ENCODE measurements at regions not wholly inside any gene's neighbourhood (a gene's known extent, or its start where the extent isn't known, plus 50 kb on each side); places are given as distances from the start of the nearest gene placed in this dataset.
"Not testable (repeated sequence)": the region's sequence is repeated elsewhere in the genome, so short reads cannot be mapped to it uniquely, and the experiment has no call there.

GRCh38 chr4:131192318-131192717 is 1956.8 kb upstream of the PCDH10 start:
- no peak for DNase-seq

DNA sequence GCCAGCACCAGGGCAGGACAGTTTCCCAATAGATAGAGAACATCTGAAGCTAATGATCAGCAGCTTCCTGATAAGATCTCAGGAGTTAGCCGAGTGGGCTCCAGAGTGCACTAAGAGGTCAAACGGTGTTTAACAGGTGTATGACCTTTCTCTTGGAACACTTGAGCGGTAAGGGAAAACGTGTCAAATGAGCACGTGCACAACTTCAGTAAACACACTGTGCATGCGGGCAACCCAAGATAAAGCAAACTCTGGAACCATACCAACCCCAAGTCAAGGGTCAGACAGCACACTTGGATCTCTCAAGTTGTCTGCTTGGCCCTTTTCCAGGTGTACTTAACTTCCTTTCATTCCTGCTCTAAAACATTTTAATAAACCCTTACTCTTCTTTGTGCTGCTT is 1941.5 kb upstream of the PCDH10 start:
- no peak for DNase-seq

DNA sequence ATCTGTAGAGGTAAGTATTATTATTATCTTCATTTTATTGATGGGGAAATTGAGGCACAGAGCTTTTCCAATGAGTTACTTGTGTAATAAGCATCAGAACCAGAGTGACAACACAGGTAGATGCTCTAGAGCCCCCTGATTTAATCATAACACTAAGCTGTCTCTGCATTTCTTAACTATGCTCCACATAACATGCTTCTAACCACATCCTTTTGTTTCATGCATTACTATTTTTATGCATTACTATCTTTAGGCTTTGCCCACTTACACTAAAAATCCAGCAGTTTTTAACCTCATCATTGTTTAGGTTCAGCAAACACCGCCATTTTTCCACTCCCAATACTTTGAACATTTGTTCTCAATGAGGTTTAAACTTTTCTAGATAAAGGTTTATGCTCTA is 1900.8 kb upstream of the PCDH10 start:
- DNase-seq, result no peak

GRCh38 chr4:131251321-131251720 is 1897.8 kb upstream of the PCDH10 start:
- DNase-seq, result no peak

GRCh38 chr4:131257241-131257640 is 1891.9 kb upstream of the PCDH10 start:
- DNase-seq, result no peak

- no peak for DNase-seq
These were observed 1890.7 kb upstream of the PCDH10 start for GRCh38 chr4:131258361-131258760.

- DNase-seq, result no peak
These were observed 1860.7 kb upstream of the PCDH10 start for GRCh38 chr4:131288441-131288840.

GRCh38 chr4:131296192-131296591 is 1852.9 kb upstream of the PCDH10 start:
- DNase-seq, result no peak

GRCh38 chr4:131302108-131302507 is 1847.0 kb upstream of the PCDH10 start:
- DNase-seq, result no peak

- DNase-seq, result no peak
These were observed 1844.4 kb upstream of the PCDH10 start for GRCh38 chr4:131304686-131305085.

DNA sequence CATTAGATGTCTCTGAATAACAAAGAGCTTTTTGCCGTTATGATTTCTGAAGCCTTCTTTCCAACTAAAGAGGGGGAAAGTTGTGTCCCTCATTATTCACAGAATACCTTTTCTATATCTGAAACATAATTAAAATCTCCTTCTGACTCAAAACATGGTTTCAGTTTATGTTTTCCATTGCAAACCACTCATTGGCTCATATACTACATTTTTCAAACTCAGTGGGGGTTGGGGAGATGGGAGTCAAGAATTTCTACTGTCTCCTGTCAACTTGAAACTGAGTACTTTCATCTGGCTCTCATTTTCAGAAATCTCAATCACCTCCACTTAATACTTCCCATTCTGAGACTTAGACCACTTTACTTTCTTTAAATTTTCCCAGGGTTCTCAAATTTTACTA is 1839.5 kb upstream of the PCDH10 start:
- DNase-seq, result no peak

DNA sequence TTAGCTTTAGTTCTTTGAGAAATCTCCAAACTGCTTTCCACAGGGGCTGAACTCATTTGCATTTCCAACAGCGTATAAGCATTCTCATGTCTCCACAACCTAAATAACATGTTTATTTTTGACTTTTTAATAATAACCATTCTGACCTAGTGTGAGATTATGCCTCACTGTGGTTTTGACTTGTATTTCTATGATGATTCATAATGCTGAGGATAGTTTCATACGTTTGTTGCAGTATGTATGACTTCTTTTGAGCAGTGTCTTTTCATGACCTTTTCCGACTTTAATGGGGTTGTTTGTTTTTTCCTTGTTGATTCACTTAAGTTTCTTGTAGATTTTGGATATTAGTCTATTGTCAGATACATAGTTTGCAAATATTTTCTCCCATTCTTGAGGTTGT is 1833.0 kb upstream of the PCDH10 start:
- DNase-seq, result no peak

DNA sequence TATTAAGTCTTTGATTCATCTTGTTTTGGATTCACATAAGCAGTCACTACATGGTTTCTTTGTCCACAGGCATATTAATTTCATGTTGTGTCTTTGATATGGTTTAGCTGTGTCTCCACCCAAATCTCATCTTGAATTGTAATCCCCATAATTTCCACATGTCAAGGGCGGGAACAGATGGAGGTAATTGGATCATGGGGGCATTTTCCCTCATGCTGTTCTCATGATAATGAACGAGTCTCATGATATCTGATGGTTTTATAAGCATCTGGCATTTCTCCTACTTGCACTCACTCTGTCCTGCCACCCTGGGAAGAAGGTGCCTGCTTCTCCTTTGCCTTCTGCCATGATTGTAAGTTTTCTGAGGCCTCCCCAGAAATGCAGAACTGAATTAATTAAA is 1811.2 kb upstream of the PCDH10 start:
- DNase-seq, result no peak

GRCh38 chr4:131339137-131339536 is 1810.0 kb upstream of the PCDH10 start:
- DNase-seq, result no peak

DNA sequence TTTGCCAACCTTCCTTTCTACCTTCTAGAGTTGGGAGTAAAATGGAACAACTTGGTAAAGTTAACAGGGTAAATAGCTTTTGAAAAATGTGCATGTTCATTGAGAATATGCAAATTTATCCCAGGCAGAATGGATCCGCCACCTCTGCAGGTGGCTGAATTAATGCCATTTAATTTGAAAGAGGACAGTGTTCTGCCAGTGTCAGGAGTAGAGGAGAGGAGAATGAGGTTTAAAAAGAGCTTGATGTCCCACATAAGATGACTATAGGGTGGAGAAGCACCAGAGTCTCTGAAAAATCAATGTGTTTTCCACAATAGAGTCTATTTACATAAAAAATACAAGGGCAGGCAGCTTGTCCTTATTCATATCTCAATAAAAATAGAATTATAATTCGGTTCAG is 1804.3 kb upstream of the PCDH10 start:
- no peak for DNase-seq

DNA sequence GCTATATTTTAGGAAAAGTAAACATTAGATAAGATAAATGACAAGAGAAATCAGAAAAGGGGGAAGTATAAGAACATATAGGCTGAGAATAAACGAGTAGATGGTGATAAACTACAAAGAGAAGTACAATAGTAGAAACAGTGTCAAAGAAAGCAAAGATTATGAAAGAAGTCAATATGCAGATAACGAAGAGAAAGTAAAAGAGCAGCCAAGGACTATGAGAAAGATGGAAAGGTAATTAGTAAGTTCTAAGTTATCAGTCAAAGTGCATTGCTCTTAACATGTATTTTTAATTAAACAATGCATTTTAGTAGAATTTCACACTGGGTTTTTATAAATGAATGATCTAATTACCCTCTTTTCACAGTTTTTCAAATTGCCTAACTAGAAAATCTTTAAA is 1801.3 kb upstream of the PCDH10 start:
- DNase-seq, result no peak

- no peak for DNase-seq
These were observed 1800.8 kb upstream of the PCDH10 start for GRCh38 chr4:131348263-131348662.

GRCh38 chr4:131352371-131352770 is 1796.7 kb upstream of the PCDH10 start:
- not testable (repeated sequence) for DNase-seq

GRCh38 chr4:131366714-131367113 is 1782.4 kb upstream of the PCDH10 start:
- no peak for DNase-seq

DNA sequence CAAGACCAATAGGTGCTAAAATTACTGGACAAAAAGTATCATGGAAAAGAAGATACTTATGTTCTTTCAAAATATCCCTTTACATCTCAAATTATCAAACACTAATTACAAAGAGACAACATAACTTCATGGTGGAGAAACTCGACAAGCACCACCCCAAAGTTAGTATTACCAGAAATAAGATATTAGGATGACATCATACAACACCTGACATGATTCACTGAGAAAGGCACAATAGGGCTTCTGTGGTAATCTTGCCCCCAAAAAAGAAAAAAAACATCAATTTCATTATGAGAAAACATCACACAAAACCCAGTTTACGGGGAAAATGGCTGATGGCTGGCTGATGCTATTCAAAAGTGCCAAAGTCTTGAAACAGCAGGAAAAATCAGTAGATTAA is 1781.7 kb upstream of the PCDH10 start:
- DNase-seq, result no peak

DNA sequence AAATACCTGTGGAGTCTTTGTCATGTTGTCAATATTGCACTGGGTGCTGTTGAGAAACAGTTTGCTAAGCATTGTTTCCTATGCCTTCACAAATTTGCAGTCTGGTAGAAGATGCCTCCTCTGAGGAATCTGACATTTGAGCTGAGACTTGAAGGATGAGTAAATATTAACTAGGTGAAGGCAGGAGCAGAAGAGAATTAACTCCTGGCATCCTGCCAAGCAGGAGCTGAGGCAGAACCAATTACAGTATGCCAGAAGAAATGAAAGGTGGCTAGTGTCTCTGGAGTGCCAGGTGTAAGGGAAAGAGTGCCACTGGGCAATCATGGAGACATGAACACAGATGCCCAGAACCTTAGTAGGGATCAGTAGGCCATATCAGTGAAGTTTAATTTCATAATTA is 1778.2 kb upstream of the PCDH10 start:
- DNase-seq, result no peak

DNA sequence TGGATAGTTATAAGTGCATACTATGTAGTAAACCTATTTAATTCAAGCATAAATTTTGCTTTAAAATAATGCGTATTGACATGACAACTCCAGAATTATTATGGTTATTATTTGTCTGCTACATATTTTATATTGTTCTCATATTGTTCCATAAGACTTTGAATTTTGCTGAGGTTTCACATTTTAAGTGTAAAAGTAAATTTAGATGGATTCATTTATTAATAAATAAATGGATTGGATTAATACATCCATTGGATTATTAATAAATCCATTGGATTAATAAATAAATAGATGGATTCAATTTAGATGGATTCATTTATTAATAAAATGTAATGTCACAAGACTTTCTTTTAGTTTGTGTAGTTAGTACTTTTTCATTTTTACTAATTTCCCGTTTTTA is 1768.0 kb upstream of the PCDH10 start:
- DNase-seq, result no peak

GRCh38 chr4:131382839-131383238 is 1766.3 kb upstream of the PCDH10 start:
- DNase-seq, result no peak

DNA sequence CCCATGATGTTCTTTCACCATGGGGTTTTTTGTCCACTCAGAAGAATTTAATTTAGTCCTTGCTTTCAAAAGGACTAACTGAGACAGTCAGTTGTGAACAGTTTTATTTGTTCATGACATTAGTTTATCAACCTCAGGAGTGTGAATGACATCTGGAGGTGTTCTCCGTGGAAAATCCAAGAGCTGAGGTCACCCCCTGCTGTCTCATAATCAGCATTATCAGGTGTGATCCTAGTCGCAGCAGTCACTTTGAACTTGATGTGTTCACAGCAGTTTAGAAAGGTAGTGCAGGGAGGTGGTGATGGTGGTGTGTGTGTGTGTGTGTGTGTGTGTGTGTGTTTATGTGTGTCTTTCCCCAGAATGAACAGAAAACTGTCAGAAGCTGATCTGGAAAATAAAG is 1760.8 kb upstream of the PCDH10 start:
- DNase-seq, result no peak

- no peak for DNase-seq
These were observed 1741.0 kb upstream of the PCDH10 start for GRCh38 chr4:131408102-131408501.

DNA sequence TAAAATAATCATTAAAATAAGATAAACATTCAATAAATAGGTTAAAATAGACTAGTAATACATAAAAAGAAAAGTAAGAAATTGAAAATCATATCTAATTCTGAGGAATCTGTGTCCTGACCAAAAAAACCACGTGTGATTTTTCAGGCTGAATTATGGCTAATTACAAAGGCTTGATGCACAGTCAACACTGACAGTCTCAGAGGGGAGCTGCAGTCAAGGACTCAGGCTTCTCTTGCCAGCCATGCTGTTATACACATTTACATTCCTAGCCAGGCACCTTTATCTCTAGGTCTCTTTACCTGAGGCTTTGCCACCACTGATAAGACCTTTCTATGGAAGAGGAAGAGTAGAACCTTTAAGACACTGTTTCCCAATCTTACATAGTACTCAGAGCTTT is 1737.7 kb upstream of the PCDH10 start:
- DNase-seq, result no peak

Data from NCI-H226 (cell line).